WTC11 (cell line): ENCODE measurements at regions not wholly inside any gene's neighbourhood (a gene's known extent, or its start where the extent isn't known, plus 50 kb on each side); places are given as distances from the start of the nearest gene placed in this dataset.

ENCODE experiments used
- ATAC-seq: fragments of 200-7000 bp; cut with Tn5 transposase; 2 replicates; pipeline ENCODE4 v1.10.0; 2021; ENCODE audit warnings: mild to moderate bottlenecking, moderate library complexity
- CTCF ChIA-PET: fragments of 300-600 bp; sonication (Branson Sonifier 250); formaldehyde crosslinking; loops from one replicate; lab custom pipeline; 2021; ENCODE audit warnings: antibody characterized with exemption; lab: Charles Lee
- POLR2A ChIA-PET: fragments of 350-600 bp; sonication (Branson Sonifier 250); formaldehyde crosslinking; loops from one replicate; lab custom pipeline; 2021; ENCODE audit warnings: antibody characterized with exemption; lab: Charles Lee
- DNase-seq: peaks from one replicate; pipeline ENCODE4 v3.0.0; 2021; ENCODE audit warnings: low spot score
- H3K27ac Mint-ChIP-seq: 2 replicates; pipeline ENCODE4 v1.8.0; 2021; ENCODE audit warnings: mixed read lengths
- H3K27me3 Mint-ChIP-seq: 2 replicates; pipeline ENCODE4 v1.8.0; 2021; ENCODE audit warnings: low read depth, mild to moderate bottlenecking, moderate library complexity, mixed read lengths
- H3K36me3 Mint-ChIP-seq: 2 replicates; pipeline ENCODE4 v1.8.0; 2021; ENCODE audit warnings: mixed read lengths
- H3K4me1 Mint-ChIP-seq: 2 replicates; pipeline ENCODE4 v1.8.0; 2022; ENCODE audit warnings: mixed read lengths
- H3K4me3 Mint-ChIP-seq: 2 replicates; pipeline ENCODE4 v1.8.0; 2021; ENCODE audit warnings: mild to moderate bottlenecking, moderate library complexity, mixed read lengths
- H3K9me3 Mint-ChIP-seq: 2 replicates; pipeline ENCODE4 v1.8.0; 2021; ENCODE audit warnings: mixed read lengths
- CDX4 ChIP-seq: fragments of 250-450 bp; sonication (Bioruptor Pico); IDR thresholded peaks from 2 replicates; pipeline ENCODE4 v1.9.0; 2021; ENCODE audit warnings: moderate library complexity, mild to moderate bottlenecking, inconsistent platforms, borderline replicate concordance
- CREM ChIP-seq: sonication (generic); formaldehyde crosslinking; IDR thresholded peaks from 2 replicates; pipeline ENCODE4 v1.8.1; 2022; ENCODE audit warnings: mild to moderate bottlenecking, missing genetic modification reagents, moderate library complexity
- ELF4 ChIP-seq: sonication (generic); formaldehyde crosslinking; IDR thresholded peaks from 2 replicates; pipeline ENCODE4 v1.8.1; 2022; ENCODE audit warnings: low read depth, mild to moderate bottlenecking, moderate library complexity, missing genetic modification reagents
- ESRRA ChIP-seq: sonication (generic); formaldehyde crosslinking; IDR thresholded peaks from 2 replicates; pipeline ENCODE4 v1.8.1; 2022; ENCODE audit warnings: mild to moderate bottlenecking, missing genetic modification reagents, borderline replicate concordance
- JAZF1 ChIP-seq: fragments of 250-450 bp; sonication (Bioruptor Pico); IDR thresholded peaks from 2 replicates; pipeline ENCODE4 v1.9.0; 2021; ENCODE audit warnings: moderate library complexity, mild to moderate bottlenecking, inconsistent platforms
- KAT7 ChIP-seq: sonication (generic); formaldehyde crosslinking; IDR thresholded peaks from 2 replicates; pipeline ENCODE4 v1.8.1; 2023; ENCODE audit warnings: missing genetic modification reagents, mild to moderate bottlenecking, borderline replicate concordance
- MAX ChIP-seq: sonication (generic); formaldehyde crosslinking; IDR thresholded peaks from 2 replicates; pipeline ENCODE4 v1.8.0; 2022; ENCODE audit warnings: mild to moderate bottlenecking, missing genetic modification reagents
- NR1H2 ChIP-seq: sonication (generic); formaldehyde crosslinking; IDR thresholded peaks from 2 replicates; pipeline ENCODE4 v1.9.0; 2021; ENCODE audit warnings: mild to moderate bottlenecking, moderate library complexity, missing genetic modification reagents
- NR2C2 ChIP-seq: sonication (generic); formaldehyde crosslinking; IDR thresholded peaks from 2 replicates; pipeline ENCODE4 v1.8.0; 2022; ENCODE audit warnings: mild to moderate bottlenecking, missing genetic modification reagents
- PRDM15 ChIP-seq: sonication (generic); formaldehyde crosslinking; IDR thresholded peaks from 2 replicates; pipeline ENCODE4 v1.8.0; 2022; ENCODE audit warnings: missing genetic modification reagents
- RELA ChIP-seq: sonication (generic); formaldehyde crosslinking; IDR thresholded peaks from 2 replicates; pipeline ENCODE4 v1.8.1; 2022; ENCODE audit warnings: missing genetic modification reagents, mild to moderate bottlenecking, borderline replicate concordance
- TEAD1 ChIP-seq: sonication (generic); formaldehyde crosslinking; IDR thresholded peaks from 2 replicates; pipeline ENCODE4 v1.8.0; 2022; ENCODE audit warnings: mild to moderate bottlenecking, missing genetic modification reagents
- ZNF138 ChIP-seq: sonication (generic); formaldehyde crosslinking; conservative IDR thresholded peaks from 2 replicates; pipeline ENCODE4 v1.8.1; 2022; ENCODE audit warnings: mild to moderate bottlenecking, moderate library complexity, missing genetic modification reagents
- ZNF232 ChIP-seq: sonication (generic); formaldehyde crosslinking; IDR thresholded peaks from 2 replicates; pipeline ENCODE4 v1.8.0; 2022; ENCODE audit warnings: mild to moderate bottlenecking, missing genetic modification reagents
- ZNF425 ChIP-seq: fragments of 250-450 bp; sonication (Bioruptor Pico); conservative IDR thresholded peaks from 2 replicates; pipeline ENCODE4 v1.9.0; 2021; ENCODE audit warnings: mild to moderate bottlenecking
- TF ChIP-seq, protein P1 (sequence below): sonication (generic); formaldehyde crosslinking; IDR thresholded peaks from 2 replicates; pipeline ENCODE4 v1.8.1; 2023; ENCODE audit warnings: mild to moderate bottlenecking, missing genetic modification reagents, borderline replicate concordance
- TF ChIP-seq, protein P2 (sequence below): sonication (generic); formaldehyde crosslinking; IDR thresholded peaks from 2 replicates; pipeline ENCODE4 v1.8.0; 2023; ENCODE audit warnings: missing genetic modification reagents

DNA sequence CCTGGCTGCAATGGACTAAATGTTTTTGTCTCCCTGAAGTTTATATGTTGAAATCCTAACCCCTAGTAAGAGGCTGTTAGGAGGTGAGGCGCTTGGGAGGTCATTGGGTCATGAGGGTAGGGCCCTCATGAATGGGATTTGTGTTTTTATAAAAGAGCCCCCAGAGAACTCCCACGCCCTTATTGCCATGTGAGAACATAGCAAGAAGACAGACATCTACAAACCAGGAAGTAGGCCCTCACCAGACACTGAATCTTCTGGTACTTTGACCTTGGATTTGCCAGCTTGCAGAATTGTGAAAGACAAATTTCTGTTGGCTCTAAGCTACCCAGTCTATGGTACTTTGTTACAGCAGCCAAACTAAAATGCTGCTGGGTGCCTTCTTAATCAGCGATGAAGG, 96.1 kb upstream of the SPATA13 start:
- Mint-ChIP-seq H3K4me1 (peaks cover 24% of the 10 kb centered on the region), H3K27ac (no peak overlapping the region), H3K36me3 (no peaks in the 10 kb centered on the region), H3K27me3 (no peaks in the 10 kb centered on the region), H3K4me3 (no peak overlapping the region), H3K9me3 (peaks cover 9% of the 10 kb centered on the region; the same call in 1 of the 2 replicates)
- POLR2A ChIA-PET: no interaction called here
- CTCF ChIA-PET: no interaction called here
- TF ChIP-seq NR2C2 (CRISPR knock-in tag): no peak
- no peak for TF ChIP-seq NR1H2
- no peak for TF ChIP-seq ELF4 (CRISPR knock-in tag)
- TF ChIP-seq TEAD1 (CRISPR knock-in tag): no peak
- TF ChIP-seq, protein P1, sequence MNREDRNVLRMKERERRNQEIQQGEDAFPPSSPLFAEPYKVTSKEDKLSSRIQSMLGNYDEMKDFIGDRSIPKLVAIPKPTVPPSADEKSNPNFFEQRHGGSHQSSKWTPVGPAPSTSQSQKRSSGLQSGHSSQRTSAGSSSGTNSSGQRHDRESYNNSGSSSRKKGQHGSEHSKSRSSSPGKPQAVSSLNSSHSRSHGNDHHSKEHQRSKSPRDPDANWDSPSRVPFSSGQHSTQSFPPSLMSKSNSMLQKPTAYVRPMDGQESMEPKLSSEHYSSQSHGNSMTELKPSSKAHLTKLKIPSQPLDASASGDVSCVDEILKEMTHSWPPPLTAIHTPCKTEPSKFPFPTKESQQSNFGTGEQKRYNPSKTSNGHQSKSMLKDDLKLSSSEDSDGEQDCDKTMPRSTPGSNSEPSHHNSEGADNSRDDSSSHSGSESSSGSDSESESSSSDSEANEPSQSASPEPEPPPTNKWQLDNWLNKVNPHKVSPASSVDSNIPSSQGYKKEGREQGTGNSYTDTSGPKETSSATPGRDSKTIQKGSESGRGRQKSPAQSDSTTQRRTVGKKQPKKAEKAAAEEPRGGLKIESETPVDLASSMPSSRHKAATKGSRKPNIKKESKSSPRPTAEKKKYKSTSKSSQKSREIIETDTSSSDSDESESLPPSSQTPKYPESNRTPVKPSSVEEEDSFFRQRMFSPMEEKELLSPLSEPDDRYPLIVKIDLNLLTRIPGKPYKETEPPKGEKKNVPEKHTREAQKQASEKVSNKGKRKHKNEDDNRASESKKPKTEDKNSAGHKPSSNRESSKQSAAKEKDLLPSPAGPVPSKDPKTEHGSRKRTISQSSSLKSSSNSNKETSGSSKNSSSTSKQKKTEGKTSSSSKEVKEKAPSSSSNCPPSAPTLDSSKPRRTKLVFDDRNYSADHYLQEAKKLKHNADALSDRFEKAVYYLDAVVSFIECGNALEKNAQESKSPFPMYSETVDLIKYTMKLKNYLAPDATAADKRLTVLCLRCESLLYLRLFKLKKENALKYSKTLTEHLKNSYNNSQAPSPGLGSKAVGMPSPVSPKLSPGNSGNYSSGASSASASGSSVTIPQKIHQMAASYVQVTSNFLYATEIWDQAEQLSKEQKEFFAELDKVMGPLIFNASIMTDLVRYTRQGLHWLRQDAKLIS: no peak
- TF ChIP-seq RELA (CRISPR knock-in tag): no peak
- TF ChIP-seq CDX4 (CRISPR knock-in tag): no peak
- TF ChIP-seq ZNF232 (CRISPR knock-in tag): no peak
- TF ChIP-seq ESRRA (CRISPR knock-in tag): no peak
- no peak for TF ChIP-seq CREM (CRISPR knock-in tag)
- TF ChIP-seq PRDM15: no peak
- no peak for TF ChIP-seq KAT7 (CRISPR knock-in tag)
- no peak for TF ChIP-seq ZNF138 (CRISPR knock-in tag)
- no peak for TF ChIP-seq ZNF425 (CRISPR knock-in tag)
- TF ChIP-seq, protein P2, sequence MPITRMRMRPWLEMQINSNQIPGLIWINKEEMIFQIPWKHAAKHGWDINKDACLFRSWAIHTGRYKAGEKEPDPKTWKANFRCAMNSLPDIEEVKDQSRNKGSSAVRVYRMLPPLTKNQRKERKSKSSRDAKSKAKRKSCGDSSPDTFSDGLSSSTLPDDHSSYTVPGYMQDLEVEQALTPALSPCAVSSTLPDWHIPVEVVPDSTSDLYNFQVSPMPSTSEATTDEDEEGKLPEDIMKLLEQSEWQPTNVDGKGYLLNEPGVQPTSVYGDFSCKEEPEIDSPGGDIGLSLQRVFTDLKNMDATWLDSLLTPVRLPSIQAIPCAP: no peak
- TF ChIP-seq MAX (CRISPR knock-in tag): no peak
- no peak for TF ChIP-seq JAZF1
- ATAC-seq: no peak
- no peak for DNase-seq
